ENCODE measurements at regions not wholly inside any gene's neighbourhood (a gene's known extent, or its start where the extent isn't known, plus 50 kb on each side); places are given as distances from the start of the nearest gene placed in this dataset.

DNA sequence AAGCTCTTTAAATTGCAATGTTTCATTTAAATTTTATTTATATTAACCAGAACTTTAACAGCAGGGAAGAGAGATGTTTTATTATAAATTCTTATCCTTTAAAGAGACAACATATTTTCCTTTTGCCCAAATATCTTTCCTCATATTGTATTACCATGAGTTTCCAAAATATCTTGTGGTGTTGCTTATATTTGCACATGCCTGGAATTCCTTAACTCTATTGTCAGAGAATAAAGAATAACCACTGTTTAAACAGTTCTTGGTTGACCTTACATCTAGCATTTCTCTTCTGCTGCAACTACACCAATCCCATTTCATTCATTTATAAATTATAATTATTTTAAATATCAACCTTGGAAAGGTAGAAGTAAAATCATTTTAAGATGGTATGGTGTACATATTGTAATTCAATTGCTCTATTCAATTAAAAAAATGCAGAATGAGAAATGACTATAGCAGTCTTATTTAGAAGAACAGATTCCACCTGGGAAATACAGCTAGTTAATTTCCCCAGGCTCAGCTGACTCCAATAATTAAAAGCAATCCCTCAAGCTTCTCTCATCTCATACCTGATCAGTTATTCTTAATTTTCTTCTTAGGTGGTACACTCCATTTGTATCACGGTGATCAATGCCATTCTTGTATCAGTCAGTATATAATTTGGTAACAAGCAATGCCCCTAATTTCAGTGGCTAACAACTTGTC, 923.3 kb downstream of the KCNA4 start:
- TF ChIP-seq, protein P1, sequence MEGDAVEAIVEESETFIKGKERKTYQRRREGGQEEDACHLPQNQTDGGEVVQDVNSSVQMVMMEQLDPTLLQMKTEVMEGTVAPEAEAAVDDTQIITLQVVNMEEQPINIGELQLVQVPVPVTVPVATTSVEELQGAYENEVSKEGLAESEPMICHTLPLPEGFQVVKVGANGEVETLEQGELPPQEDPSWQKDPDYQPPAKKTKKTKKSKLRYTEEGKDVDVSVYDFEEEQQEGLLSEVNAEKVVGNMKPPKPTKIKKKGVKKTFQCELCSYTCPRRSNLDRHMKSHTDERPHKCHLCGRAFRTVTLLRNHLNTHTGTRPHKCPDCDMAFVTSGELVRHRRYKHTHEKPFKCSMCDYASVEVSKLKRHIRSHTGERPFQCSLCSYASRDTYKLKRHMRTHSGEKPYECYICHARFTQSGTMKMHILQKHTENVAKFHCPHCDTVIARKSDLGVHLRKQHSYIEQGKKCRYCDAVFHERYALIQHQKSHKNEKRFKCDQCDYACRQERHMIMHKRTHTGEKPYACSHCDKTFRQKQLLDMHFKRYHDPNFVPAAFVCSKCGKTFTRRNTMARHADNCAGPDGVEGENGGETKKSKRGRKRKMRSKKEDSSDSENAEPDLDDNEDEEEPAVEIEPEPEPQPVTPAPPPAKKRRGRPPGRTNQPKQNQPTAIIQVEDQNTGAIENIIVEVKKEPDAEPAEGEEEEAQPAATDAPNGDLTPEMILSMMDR (conservative IDR thresholded peaks at IDR 0.05; ENCODE audit: low read length), result no peak
- TF ChIP-seq EZH2phosphoT487 (IDR thresholded peaks at IDR 0.05; ENCODE audit: borderline replicate concordance), result no peak

Data from Loucy (cell line).